GM21723 (cell line): ENCODE measurements at regions not wholly inside any gene's neighbourhood (a gene's known extent, or its start where the extent isn't known, plus 50 kb on each side); places are given as distances from the start of the nearest gene placed in this dataset.

Source experiments
- ATAC-seq: cut with Tn5 transposase; IDR thresholded peaks from one replicate; pipeline ENCODE4 v1.9.1; 2021; ENCODE audit warnings: mild to moderate bottlenecking, moderate library complexity; ENCODE audit not compliant: unreplicated experiment

GRCh38 chr1:61627365-61627764 is 97.6 kb downstream of the TM2D1 start:
- ATAC-seq, result no peak

- ATAC-seq, result no peak
Observed at GRCh38 chr1:61626816-61627215, 98.1 kb downstream of the TM2D1 start.

DNA sequence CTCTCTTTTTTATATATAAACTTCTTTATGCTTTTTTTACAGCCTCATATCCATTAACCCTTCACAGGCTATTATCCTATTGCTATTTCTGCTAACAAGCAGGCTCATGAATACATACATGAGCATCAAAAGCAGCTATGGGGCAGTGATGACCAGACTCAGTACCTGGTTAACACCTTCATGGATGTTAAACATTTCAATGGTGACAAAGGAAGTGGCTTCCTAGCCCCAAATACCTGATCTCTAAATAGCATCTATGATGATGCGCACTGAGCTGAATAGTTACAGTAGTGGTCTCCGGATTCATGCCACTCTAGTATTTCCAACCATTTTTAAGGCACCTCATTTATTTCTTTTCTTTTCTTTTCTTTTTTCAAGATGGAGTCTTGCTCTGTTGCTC is 101.1 kb downstream of the TM2D1 start:
- no peak for ATAC-seq

DNA sequence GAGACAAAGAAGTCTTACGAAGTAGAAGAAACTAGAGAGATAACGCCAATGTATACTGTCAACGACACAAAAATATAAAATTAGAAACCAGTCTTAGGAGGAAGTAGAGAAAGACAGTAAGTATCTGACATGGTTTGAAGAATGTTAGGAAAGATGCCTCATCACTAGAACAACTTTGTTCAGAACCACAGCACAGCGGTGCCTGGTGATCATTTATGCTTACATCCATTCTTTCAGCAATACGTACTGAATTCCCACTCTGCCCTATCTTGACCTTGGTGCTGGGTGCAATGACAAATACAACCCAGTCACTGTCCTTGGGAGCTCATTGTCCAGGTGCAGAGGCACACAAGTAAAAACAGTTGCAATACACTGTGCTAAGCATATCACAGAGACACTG is 104.4 kb downstream of the TM2D1 start:
- ATAC-seq, result no peak

GRCh38 chr1:61618755-61619154 is 106.2 kb downstream of the TM2D1 start:
- ATAC-seq, result no peak

DNA sequence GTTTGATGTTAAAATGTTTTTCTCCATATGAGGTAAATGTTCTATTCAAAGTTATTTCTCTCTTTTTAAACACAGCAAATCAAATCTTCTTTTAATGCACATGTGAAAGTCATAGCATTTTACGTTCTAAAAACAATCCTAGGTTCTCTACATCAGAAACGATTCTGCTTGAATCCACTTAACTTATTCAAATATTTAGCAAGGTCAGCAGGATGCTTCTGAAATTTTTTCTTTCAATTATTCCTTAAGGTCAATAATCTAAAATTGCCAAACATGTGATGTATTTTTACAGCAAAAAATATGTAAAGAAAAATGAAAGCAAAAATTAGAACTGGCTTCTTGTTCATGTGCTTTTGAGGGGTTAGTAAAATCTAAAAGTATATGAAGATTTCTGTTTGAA is 106.7 kb downstream of the TM2D1 start:
- ATAC-seq, result no peak

DNA sequence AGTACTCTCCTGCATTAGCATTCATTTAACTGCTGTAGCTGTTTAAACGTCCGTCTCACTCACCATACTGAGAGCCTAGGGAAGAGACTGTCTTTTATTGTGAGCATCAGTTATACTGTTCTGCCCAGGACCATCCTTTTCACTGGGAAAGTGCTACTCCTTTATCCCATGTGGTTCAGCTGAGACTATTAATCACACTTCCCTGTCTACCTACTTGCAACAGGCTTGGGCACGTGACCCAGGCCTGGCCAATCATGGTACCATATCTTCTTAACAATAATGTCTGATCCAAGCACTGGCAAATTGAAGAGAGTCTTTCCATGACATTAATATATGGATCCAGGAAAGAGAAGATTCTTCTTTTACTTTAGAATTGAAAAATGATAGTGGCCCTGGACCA is 108.1 kb downstream of the TM2D1 start:
- ATAC-seq, result no peak

GRCh38 chr1:61612602-61613001 is 112.3 kb downstream of the TM2D1 start:
- no peak for ATAC-seq

GRCh38 chr1:61609040-61609439 is 115.9 kb downstream of the TM2D1 start:
- ATAC-seq, result no peak

DNA sequence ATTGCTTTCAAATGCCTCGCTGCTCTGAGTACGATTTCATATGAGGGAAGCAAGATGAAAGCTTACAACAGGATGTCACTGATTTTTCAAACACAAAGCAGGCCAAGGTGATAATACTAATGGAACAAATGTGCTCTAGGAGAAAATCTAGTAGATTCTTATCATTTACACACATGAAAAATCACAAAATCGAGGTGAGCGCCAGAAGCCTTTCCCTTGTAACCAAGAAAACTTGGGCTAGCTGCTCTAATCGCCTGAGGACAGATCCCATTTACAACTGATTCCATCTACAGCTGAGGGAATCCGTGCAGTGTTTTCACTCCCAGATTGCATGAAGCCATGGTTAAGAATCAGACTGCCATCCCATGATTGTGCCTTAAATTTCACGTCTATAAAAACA is 117.5 kb downstream of the TM2D1 start:
- no peak for ATAC-seq

GRCh38 chr1:61606448-61607312 is 118.3 kb downstream of the TM2D1 start:
- ATAC-seq, result no peak

- ATAC-seq, result no peak
Observed at GRCh38 chr1:61605607-61606321, 119.2 kb downstream of the TM2D1 start.

DNA sequence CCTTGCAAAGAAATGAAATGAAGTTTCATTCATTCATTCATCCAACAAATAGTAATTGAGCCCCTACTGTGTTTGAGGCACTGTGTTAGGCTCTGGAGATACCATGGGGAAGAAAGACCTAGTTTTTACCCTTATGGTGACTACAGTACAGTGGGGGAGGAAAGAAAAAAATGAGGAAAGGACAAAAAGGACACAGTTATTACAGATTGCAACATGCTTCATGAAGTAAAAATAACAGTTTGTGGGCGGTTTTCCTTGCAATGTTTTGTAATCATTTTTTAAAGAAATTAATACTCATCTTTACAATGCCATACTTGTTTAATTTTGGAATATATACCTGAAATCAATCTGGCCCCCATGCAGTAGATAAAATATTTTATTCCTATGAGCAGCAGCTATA is 120.3 kb downstream of the TM2D1 start:
- ATAC-seq, result no peak

- no peak for ATAC-seq
Observed at GRCh38 chr1:61604261-61604660, 120.7 kb downstream of the TM2D1 start.

DNA sequence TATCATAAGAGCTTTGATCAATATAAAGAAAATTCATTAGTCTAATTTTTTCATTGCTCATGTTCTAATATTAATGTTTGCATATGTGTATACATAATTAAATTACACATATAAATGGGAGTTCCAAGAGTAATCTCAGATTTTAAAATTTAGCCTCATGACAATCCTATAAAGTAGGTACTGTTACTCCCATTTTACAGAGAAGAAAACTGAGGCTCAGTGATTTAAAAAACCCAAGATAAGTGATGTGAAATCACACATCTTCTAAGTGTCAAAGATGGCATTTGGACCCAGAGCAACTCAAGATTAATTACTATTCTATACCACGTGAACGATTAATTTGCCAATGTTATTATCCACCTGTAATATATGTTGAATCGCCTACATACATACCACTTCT is 122.3 kb downstream of the TM2D1 start:
- ATAC-seq, result no peak

DNA sequence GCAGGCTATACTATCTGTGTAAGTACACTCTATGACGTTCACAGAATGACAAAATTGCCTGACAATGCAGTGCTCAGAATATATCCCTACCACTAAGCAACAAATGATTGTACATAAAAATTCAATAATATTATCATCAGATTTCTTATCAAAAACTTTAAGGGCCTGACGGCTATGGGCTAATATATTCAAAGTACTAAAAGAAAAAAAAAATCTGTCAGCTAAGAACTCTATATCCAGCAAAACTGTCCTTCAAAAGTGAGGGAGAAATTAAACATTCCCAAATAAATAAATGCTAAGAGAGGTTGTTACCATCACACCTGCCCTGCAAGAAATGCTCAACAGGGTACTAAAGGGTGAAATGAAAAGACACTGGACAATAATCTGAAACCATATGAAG is 127.3 kb downstream of the TM2D1 start:
- no peak for ATAC-seq

DNA sequence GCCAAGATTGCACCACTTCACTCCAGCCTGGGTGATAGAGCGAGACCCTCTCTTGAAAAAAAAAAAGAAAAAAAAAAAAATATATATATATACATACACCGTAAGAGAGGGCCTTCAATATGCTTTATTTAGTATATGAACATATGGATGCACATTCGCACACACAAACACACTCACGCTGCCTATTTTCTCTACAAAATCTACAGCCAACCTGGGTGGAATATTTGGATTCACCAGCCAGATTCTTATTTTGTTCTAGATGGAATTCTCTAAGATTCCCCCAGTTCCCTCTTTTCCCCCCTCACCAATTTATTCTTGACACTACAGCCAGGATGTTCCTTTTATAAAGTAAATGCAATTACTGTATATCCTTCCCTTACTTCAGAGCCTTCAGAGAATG is 131.6 kb downstream of the TM2D1 start:
- ATAC-seq, result no peak

- no peak for ATAC-seq
Observed at GRCh38 chr1:61591351-61591750, 133.6 kb downstream of the TM2D1 start.

DNA sequence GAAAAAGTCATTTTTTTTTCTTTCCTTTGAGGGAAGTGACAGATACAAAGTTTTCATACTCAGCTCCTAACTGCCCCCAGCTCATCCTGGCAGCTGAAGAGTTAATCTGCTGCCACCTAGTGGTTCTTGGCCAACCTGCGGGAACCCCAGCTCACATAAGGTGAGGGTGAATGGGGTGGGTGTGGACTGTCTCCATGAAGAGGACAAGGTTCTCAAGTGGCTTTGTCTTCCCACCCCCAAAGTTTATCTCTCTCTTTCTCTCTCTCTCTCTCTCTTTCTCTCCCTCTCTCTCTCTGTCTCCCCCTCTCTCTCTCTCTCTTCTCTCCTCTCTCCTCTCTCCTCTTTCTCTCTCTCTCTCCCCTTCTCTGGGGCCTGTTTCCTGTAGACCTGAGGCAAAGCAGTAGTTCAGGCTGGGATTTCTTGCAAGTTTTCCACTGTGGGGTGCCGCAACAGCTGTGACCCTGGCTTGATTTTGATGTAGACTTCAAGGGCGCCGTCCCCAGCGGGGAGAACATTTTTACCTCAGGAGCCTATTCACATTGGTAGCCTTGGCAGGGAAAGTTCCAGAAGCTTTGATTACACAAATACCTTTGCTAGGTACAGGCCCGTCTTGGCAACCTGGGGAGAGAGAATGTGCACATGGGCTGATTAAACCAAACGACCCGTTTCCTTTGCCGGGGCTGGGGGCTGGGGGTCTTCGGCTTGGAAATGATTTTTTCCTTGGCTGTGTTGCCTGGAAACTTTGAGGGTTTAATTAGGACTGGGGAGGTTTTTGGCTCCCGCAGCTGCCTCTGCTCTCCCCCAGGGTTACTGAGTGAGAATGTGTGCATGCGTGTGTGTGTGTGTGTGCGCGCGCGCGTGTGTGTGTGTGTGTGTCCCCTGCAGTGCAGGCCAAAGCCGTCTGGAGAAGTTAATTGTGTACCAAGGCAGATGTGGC is 135.9 kb downstream of the TM2D1 start:
- ATAC-seq, result peak; percentile 97

- no peak for ATAC-seq
Observed at GRCh38 chr1:61585714-61586113, 139.2 kb downstream of the TM2D1 start.

- no peak for ATAC-seq
Observed at GRCh38 chr1:61583703-61584102, 141.2 kb downstream of the TM2D1 start.
